B cell (primary cell): ENCODE measurements at regions not wholly inside any gene's neighbourhood (a gene's known extent, or its start where the extent isn't known, plus 50 kb on each side); places are given as distances from the start of the nearest gene placed in this dataset.

ENCODE experiments used
- ATAC-seq: fragments of 200-7000 bp; cut with Tn5 transposase; one replicate; pipeline ENCODE4 v1.10.0; 2021; ENCODE audit warnings: low read depth, mild to moderate bottlenecking, moderate number of reproducible peaks, moderate library complexity
- CTCF ChIA-PET: fragments of 350-600 bp; sonication (Branson Sonifier 250); formaldehyde crosslinking; loops from one replicate; lab custom pipeline; 2021; ENCODE audit warnings: antibody characterized with exemption, inconsistent platforms; lab: Charles Lee
- POLR2A ChIA-PET: fragments of 350-600 bp; sonication (Branson Sonifier 250); formaldehyde crosslinking; loops from one replicate; lab custom pipeline; 2021; ENCODE audit warnings: antibody characterized with exemption; lab: Charles Lee
- DNase-seq: peaks from one replicate; pipeline ENCODE4 v3.0.0; 2013
- H2AFZ ChIP-seq: 2 replicates; pipeline ENCODE4 v1.6.1; 2012; ENCODE audit warnings: mild to moderate bottlenecking, low read depth, low read length; ENCODE audit not compliant: insufficient read depth, poor library complexity, severe bottlenecking
- H3K27ac ChIP-seq, 2 donors: 1 replicate in 1 of 2; 2 replicates in 1 of 2; pipeline ENCODE4 v1.5.1; 2012 to 2013; ENCODE audit warnings: low read length in 2 of 2, mild to moderate bottlenecking in 2 of 2, moderate library complexity in 1 of 2
- H3K27me3 ChIP-seq, 4 experiments: fragments of 200-600 bp in 1 of 4; sonication (generic) in 1 of 4; replicated peaks in 1 of 4; 1 replicate in 2 of 4; 2 replicates in 2 of 4; pipeline versions ENCODE4 v1.6.1 to v1.7.0; 2013 to 2016; ENCODE audit warnings: low read length in 3 of 4, mild to moderate bottlenecking in 2 of 4, mixed read lengths in 1 of 4, moderate library complexity in 1 of 4; ENCODE audit not compliant: insufficient read depth in 4 of 4, control insufficient read depth in 3 of 4; ENCODE audit errors: control extremely low read depth in 1 of 4
- H3K36me3 ChIP-seq, 2 experiments: replicated peaks in 1 of 2; 1 replicate in 1 of 2; 2 replicates in 1 of 2; pipeline versions ENCODE4 v1.6.1 to v1.7.1; 2013; ENCODE audit warnings: low read length in 1 of 2; ENCODE audit not compliant: insufficient read depth in 2 of 2, control insufficient read depth in 1 of 2; ENCODE audit errors: control extremely low read depth in 1 of 2, extremely low read depth in 1 of 2
- H3K4me1 ChIP-seq, 2 donors: fragments of 200-600 bp in 1 of 2; sonication (generic) in 1 of 2; 1 replicate in 1 of 2; 2 replicates in 1 of 2; pipeline versions ENCODE4 v1.5.1 to v1.6.1; 2013 to 2017; ENCODE audit warnings: low read length in 2 of 2; ENCODE audit not compliant: control insufficient read depth in 2 of 2, insufficient read depth in 2 of 2
- H3K4me2 ChIP-seq: replicated peaks from 2 replicates; pipeline ENCODE3; 2012; ENCODE audit warnings: mild to moderate bottlenecking, low read depth, low read length; ENCODE audit not compliant: poor library complexity, severe bottlenecking
- H3K4me3 ChIP-seq, 5 experiments: fragments of 200-600 bp in 1 of 5; sonication (generic) in 1 of 5; 1 replicate in 3 of 5; 2 replicates in 2 of 5; pipeline versions ENCODE4 v1.5.1 to v1.7.0; 2011 to 2016; ENCODE audit warnings: low read length in 4 of 5, mild to moderate bottlenecking in 4 of 5, low read depth in 2 of 5, control low read depth in 1 of 5, moderate library complexity in 1 of 5; ENCODE audit not compliant: insufficient read depth in 1 of 5; ENCODE audit errors: control extremely low read depth in 1 of 5, extremely low read depth in 1 of 5
- H3K79me2 ChIP-seq: fragments of 200-600 bp; sonication (generic); one replicate; pipeline ENCODE4 v1.6.0; 2016; ENCODE audit warnings: low read length; ENCODE audit not compliant: control insufficient read depth, insufficient read depth
- H3K9ac ChIP-seq: fragments of 200-600 bp; sonication (generic); 2 replicates; pipeline ENCODE4 v1.6.1; 2017; ENCODE audit warnings: mild to moderate bottlenecking, low read length, moderate library complexity
- H3K9me3 ChIP-seq, 3 donors: one replicate each; pipeline versions ENCODE4 v1.6.1 to v1.7.1; 2013; ENCODE audit warnings: low read length in 2 of 3; ENCODE audit not compliant: control insufficient read depth in 2 of 3, insufficient read depth in 1 of 3; ENCODE audit errors: control extremely low read depth in 1 of 3
- H4K20me1 ChIP-seq: 2 replicates; pipeline ENCODE4 v1.6.0; 2012; ENCODE audit warnings: mild to moderate bottlenecking, low read length; ENCODE audit not compliant: insufficient read depth, control insufficient read depth, poor library complexity, severe bottlenecking
- H3K27ac Mint-ChIP-seq: one replicate; pipeline ENCODE4 v1.8.0; 2021; ENCODE audit warnings: mixed read lengths
- H3K27me3 Mint-ChIP-seq: one replicate; pipeline ENCODE4 v1.8.0; 2021; ENCODE audit warnings: mixed read lengths
- H3K4me1 Mint-ChIP-seq: one replicate; pipeline ENCODE4 v1.8.0; 2021; ENCODE audit warnings: mixed read lengths
- H3K4me3 Mint-ChIP-seq: one replicate; pipeline ENCODE4 v1.8.0; 2021; ENCODE audit warnings: mixed read lengths
- H3K9me3 Mint-ChIP-seq: one replicate; pipeline ENCODE4 v1.8.0; 2022; ENCODE audit warnings: mixed read lengths; ENCODE audit not compliant: insufficient read depth
- CTCF ChIP-seq: fragments of 200-600 bp; IDR thresholded peaks from one replicate; pipeline ENCODE4 v1.8.0; 2022; ENCODE audit warnings: antibody characterized with exemption, mild to moderate bottlenecking
- EZH2 ChIP-seq: IDR thresholded peaks from 2 replicates; pipeline ENCODE4 v1.6.1; 2012; ENCODE audit warnings: borderline replicate concordance, low read depth, mild to moderate bottlenecking, moderate library complexity, low read length; ENCODE audit not compliant: insufficient read depth, poor library complexity, severe bottlenecking
- WGBS: methylation state at CpG from one replicate; pipeline ENCODE4 v1.1.5; 2013; ENCODE audit warnings: missing lambda C conversion rate; ENCODE audit not compliant: insufficient coverage; 5-methylcytosine and 5-hydroxymethylcytosine counted together
- intact Hi-C: fragments of 100-400 bp; cut with micrococcal nuclease; formaldehyde crosslinking; loops from one replicate; pipeline ENCODE4 v1.10.0; 2022

GRCh38 chr15:49718846-49719245 is 98.0 kb downstream of the DTWD1 start:
- H3K9me3 ChIP-seq, result no peaks in the 10 kb centered on the region
- no peak overlapping the region for H3K9ac ChIP-seq
- H3K4me1 ChIP-seq, result no peaks in the 10 kb centered on the region
- no peak overlapping the region for H3K4me2 ChIP-seq
- no peak overlapping the region for H3K4me3 Mint-ChIP-seq
- DNase-seq (no peak), ATAC-seq (no peak)
- no peak overlapping the region for H3K27ac ChIP-seq
- H3K27me3 ChIP-seq, result no peaks in the 10 kb centered on the region
- H3K9me3 Mint-ChIP-seq, result peaks cover 3% of the 10 kb centered on the region
- ChIA-PET CTCF (no interaction called here), POLR2A (no interaction called here)
- WGBS, result 83% methylated on average over 3 of the region's 3 CpGs
- H3K79me2 ChIP-seq, result no peaks in the 10 kb centered on the region
- H3K36me3 ChIP-seq, result no peaks in the 10 kb centered on the region
- H3K27ac Mint-ChIP-seq, result no peak overlapping the region
- no peak overlapping the region for H3K4me3 ChIP-seq
- TF ChIP-seq EZH2 (no peak), CTCF (no peak)
- peaks cover 7% of the 10 kb centered on the region for H3K4me1 Mint-ChIP-seq
- H4K20me1 ChIP-seq, result no peaks in the 10 kb centered on the region
- H3K27me3 Mint-ChIP-seq, result peaks cover 4% of the 10 kb centered on the region
- no peak overlapping the region for H2AFZ ChIP-seq
- intact Hi-C loops, result no loop called here

GRCh38 chr15:49720261-49720660 is 99.4 kb downstream of the DTWD1 start:
- Histone ChIP-seq H3K4me3 (no peak overlapping the region), H3K4me2 (no peak overlapping the region), H3K4me1 (no peaks in the 10 kb centered on the region), H3K9ac (no peak overlapping the region), H3K9me3 (peaks cover 0 to 3% (median 0%) of the 10 kb centered on the region in 3 donors), H2AFZ (no peak overlapping the region), H3K27me3 (no peaks in the 10 kb centered on the region), H3K36me3 (no peaks in the 10 kb centered on the region), H3K27ac (no peak overlapping the region), H3K79me2 (no peaks in the 10 kb centered on the region), H4K20me1 (no peaks in the 10 kb centered on the region)
- intact Hi-C loops, result no loop called here
- WGBS, result no CpG with 5 or more reads among the region's 3 CpGs
- ChIA-PET CTCF (no interaction called here), POLR2A (no interaction called here)
- Mint-ChIP-seq H3K4me1 (peaks cover 2% of the 10 kb centered on the region), H3K27ac (no peak overlapping the region), H3K4me3 (no peak overlapping the region), H3K9me3 (peaks cover 3% of the 10 kb centered on the region), H3K27me3 (peaks cover 4% of the 10 kb centered on the region)
- ATAC-seq, result no peak
- TF ChIP-seq CTCF (no peak), EZH2 (no peak)
- DNase-seq, result no peak
